ENCODE measurements at regions not wholly inside any gene's neighbourhood (a gene's known extent, or its start where the extent isn't known, plus 50 kb on each side); places are given as distances from the start of the nearest gene placed in this dataset.

GRCh38 chr6:112503091-112503596 lies 156.0 kb downstream of the RFPL4B start:
- H4K20me1 ChIP-seq (ENCODE audit: insufficient read depth): no peaks in the 10 kb centered on the region
- H3K9me3 ChIP-seq (ENCODE audit: control insufficient read depth in 1 of 2, insufficient read depth in 1 of 2, low read depth in 1 of 2, low read length in 2 of 2): no peaks in the 10 kb centered on the region
- no peak overlapping the region for H3K4me3 ChIP-seq (replicated peaks in 1 of 2; ENCODE audit: low read depth in 1 of 2, low read length in 2 of 2)
- DNase-seq (ENCODE audit: low read depth, low spot score) (no peak), ATAC-seq (no peak)
- no TSS peak for BruUV-seq (replicated peaks)
- no peaks in the 10 kb centered on the region for H3K36me3 ChIP-seq (ENCODE audit: control insufficient read depth in 1 of 2, insufficient read depth in 2 of 2, low read length in 2 of 2)
- no peak overlapping the region for H3K9ac ChIP-seq (ENCODE audit: low read length)
- RAD21 ChIA-PET (ENCODE audit: low non-redundant PET in 1 of 2, low total read pairs in 2 of 2, uncharacterized antibody in 2 of 2, unreplicated experiment in 2 of 2): no interaction called here
- peak overlapping the region; percentile 63 for H2AFZ ChIP-seq (ENCODE audit: low read depth, low read length, poor library complexity, severe bottlenecking)
- POLR2A ChIA-PET: no interaction called here
- H3K4me1 ChIP-seq (ENCODE audit: control insufficient read depth in 1 of 2, insufficient read depth in 2 of 2, low read length in 2 of 2): no peaks in the 10 kb centered on the region
- CTCF ChIA-PET: interaction anchor here (0.7 kb wide), 1 partner anchor 27 kb away, joined by 3 read pairs; no protein-coding TSS in a partner anchor
- no peak overlapping the region for H3K4me2 ChIP-seq (ENCODE audit: low read length)
- TF ChIP-seq TCF7L2 (IDR thresholded peaks at IDR 0.05; ENCODE audit: borderline replicate concordance, extremely low read depth, insufficient read depth, insufficient read length) (no peak), YY1 (IDR thresholded peaks at IDR 0.05; ENCODE audit: extremely low read depth, insufficient replicate concordance, low read depth, low read length) (no peak), SRF (IDR thresholded peaks at IDR 0.05; ENCODE audit: low read depth) (no peak), ATF3 (IDR thresholded peaks at IDR 0.05) (no peak), SIN3A (IDR thresholded peaks at IDR 0.05; ENCODE audit: low read depth) (no peak), ZFX (IDR thresholded peaks at IDR 0.05) (no peak)
- no peak overlapping the region for H3K27ac ChIP-seq (ENCODE audit: low read depth, low read length)
- H3K27me3 ChIP-seq (ENCODE audit: insufficient read depth, low read length): no peaks in the 10 kb centered on the region
- H3K9me2 ChIP-seq (ENCODE audit: insufficient read depth): no peaks in the 10 kb centered on the region
- no peaks in the 10 kb centered on the region for H3K79me2 ChIP-seq (ENCODE audit: insufficient read depth, low read length)
- intact Hi-C loops (cut with micrococcal nuclease): loop anchor here (2.0 kb wide), 1 partner anchor 1406 kb away; no protein-coding TSS in a partner anchor

- TF ChIP-seq RAD21 (IDR thresholded peaks at IDR 0.05; ENCODE audit: low read depth) (no peak), ATF3 (IDR thresholded peaks at IDR 0.05) (no peak), POLR2AphosphoS5 (IDR thresholded peaks at IDR 0.05; ENCODE audit: low read depth, low read length) (no peak), POLR2A (IDR thresholded peaks at IDR 0.05; ENCODE audit: borderline replicate concordance, extremely low read depth, insufficient read depth, insufficient read length) (no peak), SP1 (IDR thresholded peaks at IDR 0.05; ENCODE audit: low read depth) (no peak), ZNF274 (IDR thresholded peaks at IDR 0.05; ENCODE audit: low read depth, low read length) (no peak), EZH2 (IDR thresholded peaks at IDR 0.05) (no peak), CTCF (IDR thresholded peaks at IDR 0.05 in 2 of 3, conservative IDR thresholded peaks at IDR 0.05 in 1 of 3; ENCODE audit: borderline replicate concordance in 1 of 3, insufficient read depth in 1 of 3, low read depth in 2 of 3, low read length in 2 of 3) (no peak), CBX3 (IDR thresholded peaks at IDR 0.05; ENCODE audit: low read depth) (no peak), ZBTB33 (IDR thresholded peaks at IDR 0.05; ENCODE audit: extremely low read depth, insufficient replicate concordance, low read length) (no peak)
- no peak overlapping the region for H3K9ac ChIP-seq (ENCODE audit: low read length)
- no peak overlapping the region for H3K4me3 ChIP-seq (replicated peaks in 1 of 2; ENCODE audit: low read depth in 1 of 2, low read length in 2 of 2)
- H3K79me2 ChIP-seq (ENCODE audit: insufficient read depth, low read length): no peaks in the 10 kb centered on the region
- no peaks in the 10 kb centered on the region for H3K4me1 ChIP-seq (ENCODE audit: control insufficient read depth in 1 of 2, insufficient read depth in 2 of 2, low read length in 2 of 2)
- no TSS peak for BruUV-seq (replicated peaks)
- H2AFZ ChIP-seq (ENCODE audit: low read depth, low read length, poor library complexity, severe bottlenecking): no peak overlapping the region
- intact Hi-C loops (cut with micrococcal nuclease): no loop called here
- no peak overlapping the region for H3K4me2 ChIP-seq (ENCODE audit: low read length)
- no peaks in the 10 kb centered on the region for H3K27me3 ChIP-seq (ENCODE audit: insufficient read depth, low read length)
- H3K9me2 ChIP-seq (ENCODE audit: insufficient read depth): no peaks in the 10 kb centered on the region
- H3K27ac ChIP-seq (ENCODE audit: low read depth, low read length): no peak overlapping the region
- H3K9me3 ChIP-seq (ENCODE audit: control insufficient read depth in 1 of 2, insufficient read depth in 1 of 2, low read depth in 1 of 2, low read length in 2 of 2): no peaks in the 10 kb centered on the region
- H3K36me3 ChIP-seq (ENCODE audit: control insufficient read depth in 1 of 2, insufficient read depth in 2 of 2, low read length in 2 of 2): no peaks in the 10 kb centered on the region
- H4K20me1 ChIP-seq (ENCODE audit: insufficient read depth): no peaks in the 10 kb centered on the region
- ATAC-seq (no peak), DNase-seq (ENCODE audit: low read depth, low spot score) (no peak)
- POLR2A ChIA-PET: no interaction called here
- CTCF ChIA-PET: no interaction called here
- RAD21 ChIA-PET (ENCODE audit: low non-redundant PET in 1 of 2, low total read pairs in 2 of 2, uncharacterized antibody in 2 of 2, unreplicated experiment in 2 of 2): no interaction called here
Measured at GRCh38 chr6:112504621-112505020, 157.5 kb downstream of the RFPL4B start.
